Endothelial cell of umbilical vein (primary cell): ENCODE measurements at regions not wholly inside any gene's neighbourhood (a gene's known extent, or its start where the extent isn't known, plus 50 kb on each side); places are given as distances from the start of the nearest gene placed in this dataset.

Experiments used
- CTCF ChIP-seq, 2 donors: IDR thresholded peaks; 1 replicate in 1 of 2; 2 replicates in 1 of 2; pipeline ENCODE4 v1.5.1; 2011; ENCODE audit warnings: low read length in 2 of 2, mild to moderate bottlenecking in 2 of 2, moderate library complexity in 2 of 2, control low read depth in 1 of 2, inconsistent platforms in 1 of 2, low read depth in 1 of 2; ENCODE audit not compliant: insufficient read depth in 1 of 2; ENCODE audit errors: extremely low read depth in 1 of 2
- EZH2 ChIP-seq: IDR thresholded peaks from 2 replicates; pipeline ENCODE4 v1.6.1; 2012; ENCODE audit warnings: borderline replicate concordance, low read depth, mild to moderate bottlenecking, moderate library complexity, low read length, inconsistent platforms; ENCODE audit not compliant: severe bottlenecking
- MAX ChIP-seq: IDR thresholded peaks from 2 replicates; pipeline ENCODE4 v1.6.1; 2011; ENCODE audit not compliant: insufficient read depth, insufficient read length
- MYC ChIP-seq: IDR thresholded peaks from one replicate; pipeline ENCODE4 v1.6.1; 2011; ENCODE audit warnings: mild to moderate bottlenecking, low read depth, low read length
- POLR2A ChIP-seq: IDR thresholded peaks from 2 replicates; pipeline ENCODE4 v1.6.1; 2012; ENCODE audit warnings: low read depth, mild to moderate bottlenecking, control low read depth, low read length
- POLR2AphosphoS5 ChIP-seq: IDR thresholded peaks from 2 replicates; pipeline ENCODE4 v1.6.1; 2012; ENCODE audit warnings: low read depth, mild to moderate bottlenecking, control low read depth, low read length, moderate library complexity; ENCODE audit not compliant: insufficient read depth

- TF ChIP-seq CTCF (IDR thresholded peaks at IDR 0.05; ENCODE audit: extremely low read depth in 1 of 2, insufficient read depth in 1 of 2, low read depth in 1 of 2, low read length in 2 of 2) (no peak), POLR2AphosphoS5 (no peak), POLR2A (no peak), EZH2 (no peak), MAX (no peak), MYC (no peak)
Observed at GRCh38 chr1:65596768-65597167, 176.3 kb downstream of the LEPR start.
